ENCODE measurements at regions not wholly inside any gene's neighbourhood (a gene's known extent, or its start where the extent isn't known, plus 50 kb on each side); places are given as distances from the start of the nearest gene placed in this dataset.

- TF ChIP-seq EP300 (IDR thresholded peaks at IDR 0.05) (no peak), CTCF (IDR thresholded peaks at IDR 0.05) (no peak), POLR2A (IDR thresholded peaks at IDR 0.05) (no peak)
These were observed 63.5 kb upstream of the PPM1H start for GRCh38 chr12:62998454-62998853.

Measured in ovary (tissue), 3 donors.